Panc1 (cell line): ENCODE measurements at regions not wholly inside any gene's neighbourhood (a gene's known extent, or its start where the extent isn't known, plus 50 kb on each side); places are given as distances from the start of the nearest gene placed in this dataset.

Experiments used
- ATAC-seq: fragments of 200-7000 bp; cut with Tn5 transposase; 2 replicates; pipeline ENCODE4 v1.9.1; 2020; ENCODE audit warnings: mild to moderate bottlenecking, moderate library complexity
- BruUV-seq: library from RNA; stranded (reverse); fragments of 400-500 nt; replicated peaks from 2 replicates; lab custom pipeline; 2021; lab: Mats Ljungman, UMichigan
- CTCF ChIA-PET: fragments of 300-600 bp; sonication (Branson Sonifier 250); formaldehyde crosslinking; loops from one replicate; lab custom pipeline; 2022; ENCODE audit warnings: antibody characterized with exemption; lab: Charles Lee
- POLR2A ChIA-PET: fragments of 300-600 bp; sonication (Branson Sonifier 250); formaldehyde crosslinking; loops from one replicate; lab custom pipeline; 2022; ENCODE audit warnings: antibody characterized with exemption; lab: Charles Lee
- DNase-seq: peaks from one replicate; pipeline ENCODE4 v3.0.0-alpha.2; 2010; ENCODE audit warnings: low read depth, low spot score
- H3K27ac ChIP-seq: 2 replicates; pipeline ENCODE4 v1.5.1; 2011; ENCODE audit warnings: mild to moderate bottlenecking, low read length, inconsistent platforms
- H3K27me3 ChIP-seq: fragments of 200-500 bp; sonication (Bioruptor generic); 2 replicates; pipeline ENCODE4 v1.6.0; 2014; ENCODE audit warnings: low read length, inconsistent platforms; ENCODE audit not compliant: control insufficient read depth, insufficient read depth
- H3K36me3 ChIP-seq: fragments of 200-500 bp; sonication (Bioruptor generic); 2 replicates; pipeline ENCODE4 v1.5.1; 2014; ENCODE audit warnings: inconsistent platforms, mild to moderate bottlenecking, low read length, moderate library complexity; ENCODE audit not compliant: control insufficient read depth, insufficient read depth
- H3K4me1 ChIP-seq: 2 replicates; pipeline ENCODE4 v1.5.1; 2011; ENCODE audit warnings: inconsistent platforms, mild to moderate bottlenecking, low read length, moderate library complexity; ENCODE audit not compliant: control insufficient read depth, insufficient read depth
- H3K4me3 ChIP-seq, 2 experiments: 2 replicates each; pipeline ENCODE4 v1.5.1; 2011 to 2012; ENCODE audit warnings: low read depth in 2 of 2, low read length in 2 of 2, mild to moderate bottlenecking in 2 of 2, inconsistent platforms in 1 of 2, moderate library complexity in 1 of 2
- H3K9me3 ChIP-seq: fragments of 200-500 bp; sonication (Bioruptor generic); 2 replicates; pipeline ENCODE4 v1.5.1; 2014; ENCODE audit warnings: low read depth, mild to moderate bottlenecking, inconsistent platforms, low read length, moderate library complexity; ENCODE audit not compliant: control insufficient read depth, insufficient read depth
- POLR2AphosphoS5 ChIP-seq: IDR thresholded peaks from 2 replicates; pipeline ENCODE4 v1.6.1; 2012; ENCODE audit warnings: mild to moderate bottlenecking, low read depth, low read length, moderate library complexity
- REST ChIP-seq, 2 experiments: IDR thresholded peaks; 2 replicates each; pipeline ENCODE4 v1.6.1; 2011 to 2012; ENCODE audit warnings: low read depth in 2 of 2, control low read depth in 1 of 2, low read length in 1 of 2, mild to moderate bottlenecking in 1 of 2, moderate library complexity in 1 of 2; ENCODE audit not compliant: insufficient read depth in 1 of 2
- SIN3A ChIP-seq: IDR thresholded peaks from 2 replicates; pipeline ENCODE4 v1.6.1; 2012; ENCODE audit warnings: low read depth, mild to moderate bottlenecking, low read length, moderate library complexity, borderline replicate concordance; ENCODE audit not compliant: insufficient read depth
- TCF7L2 ChIP-seq: IDR thresholded peaks from 2 replicates; pipeline ENCODE4 v1.6.1; 2011; ENCODE audit warnings: mild to moderate bottlenecking, low read depth, low read length, inconsistent platforms
- in situ Hi-C: cut with HindIII; loops from 2 replicates; pipeline ENCODE4 v1.10.0; 2016; ENCODE audit warnings: low sequenced_read_pairs, low pct_unique_long_range_greater_than_20kb
- intact Hi-C: fragments of 100-400 bp; cut with micrococcal nuclease; formaldehyde crosslinking; loops from one replicate; pipeline ENCODE4 v1.10.0; 2022; ENCODE audit not compliant: unreplicated experiment
- TF ChIP-seq, protein P1 (sequence below): fragments of 450-650 bp; IDR thresholded peaks from 2 replicates; pipeline ENCODE4 v1.5.1; 2017; ENCODE audit warnings: mild to moderate bottlenecking

GRCh38 chr2:120825370-120826259 is 89.9 kb downstream of the GLI2 start:
- Histone ChIP-seq H3K27me3 (no peaks in the 10 kb centered on the region), H3K4me1 (no peaks in the 10 kb centered on the region; the same call in 1 of the 2 replicates), H3K4me3 (no peak overlapping the region), H3K36me3 (no peaks in the 10 kb centered on the region), H3K9me3 (no peaks in the 10 kb centered on the region), H3K27ac (no peak overlapping the region)
- peak; percentile 33; the same call in 1 of the 2 replicates for ATAC-seq
- no peak for DNase-seq
- ChIA-PET POLR2A (no interaction called here), CTCF (no interaction called here)
- intact Hi-C loops (no loop called here), in situ Hi-C loops (no loop called here)
- no TSS peak for BruUV-seq
- no peak for TF ChIP-seq SIN3A

GRCh38 chr2:120826260-120826648 is 90.6 kb downstream of the GLI2 start:
- CTCF ChIA-PET, result no interaction called here
- TF ChIP-seq REST (IDR thresholded peaks at IDR 0.05; ENCODE audit: insufficient read depth in 1 of 2, low read depth in 2 of 2, low read length in 1 of 2) (no peak), TCF7L2 (no peak), POLR2AphosphoS5 (no peak), SIN3A (no peak)
- TF ChIP-seq, protein P1, sequence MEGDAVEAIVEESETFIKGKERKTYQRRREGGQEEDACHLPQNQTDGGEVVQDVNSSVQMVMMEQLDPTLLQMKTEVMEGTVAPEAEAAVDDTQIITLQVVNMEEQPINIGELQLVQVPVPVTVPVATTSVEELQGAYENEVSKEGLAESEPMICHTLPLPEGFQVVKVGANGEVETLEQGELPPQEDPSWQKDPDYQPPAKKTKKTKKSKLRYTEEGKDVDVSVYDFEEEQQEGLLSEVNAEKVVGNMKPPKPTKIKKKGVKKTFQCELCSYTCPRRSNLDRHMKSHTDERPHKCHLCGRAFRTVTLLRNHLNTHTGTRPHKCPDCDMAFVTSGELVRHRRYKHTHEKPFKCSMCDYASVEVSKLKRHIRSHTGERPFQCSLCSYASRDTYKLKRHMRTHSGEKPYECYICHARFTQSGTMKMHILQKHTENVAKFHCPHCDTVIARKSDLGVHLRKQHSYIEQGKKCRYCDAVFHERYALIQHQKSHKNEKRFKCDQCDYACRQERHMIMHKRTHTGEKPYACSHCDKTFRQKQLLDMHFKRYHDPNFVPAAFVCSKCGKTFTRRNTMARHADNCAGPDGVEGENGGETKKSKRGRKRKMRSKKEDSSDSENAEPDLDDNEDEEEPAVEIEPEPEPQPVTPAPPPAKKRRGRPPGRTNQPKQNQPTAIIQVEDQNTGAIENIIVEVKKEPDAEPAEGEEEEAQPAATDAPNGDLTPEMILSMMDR, result no peak

More at GRCh38 chr2:120826260-120826648, 90.6 kb downstream of the GLI2 start:
- no peak for ATAC-seq
- no peak overlapping the region for H3K27ac ChIP-seq
- no peaks in the 10 kb centered on the region for H3K27me3 ChIP-seq
- no TSS peak for BruUV-seq
- H3K4me3 ChIP-seq, result no peak overlapping the region
- intact Hi-C loops, result no loop called here
- no peaks in the 10 kb centered on the region for H3K9me3 ChIP-seq
- DNase-seq, result no peak
- no peaks in the 10 kb centered on the region for H3K36me3 ChIP-seq
- no peaks in the 10 kb centered on the region; the same call in 1 of the 2 replicates for H3K4me1 ChIP-seq
- in situ Hi-C loops, result no loop called here
- POLR2A ChIA-PET, result no interaction called here
